KOPT-K1 (cell line): ENCODE measurements at regions not wholly inside any gene's neighbourhood (a gene's known extent, or its start where the extent isn't known, plus 50 kb on each side); places are given as distances from the start of the nearest gene placed in this dataset.

ENCODE experiments used
- H3K27ac ChIP-seq: fragments of 200-600 bp; sonication (generic); 2 replicates; pipeline ENCODE4 v1.5.1; 2016; ENCODE audit warnings: antibody characterized with exemption, mild to moderate bottlenecking, low read depth, low read length; ENCODE audit not compliant: poor library complexity, severe bottlenecking
- H3K36me3 ChIP-seq: fragments of 200-600 bp; sonication (generic); 2 replicates; pipeline ENCODE4 v1.5.1; 2017; ENCODE audit warnings: antibody characterized with exemption, mild to moderate bottlenecking, low read length, moderate library complexity; ENCODE audit not compliant: insufficient read depth
- H3K9me3 ChIP-seq: fragments of 200-600 bp; sonication (generic); 2 replicates; pipeline ENCODE4 v1.5.1; 2017; ENCODE audit warnings: antibody characterized with exemption, low read length, mild to moderate bottlenecking; ENCODE audit not compliant: insufficient read depth, poor library complexity, severe bottlenecking

GRCh38 chr5:160500786-160501779 lies 79.4 kb downstream of the PTTG1 start:
- Histone ChIP-seq H3K9me3 (no peaks in the 10 kb centered on the region), H3K27ac (no peak overlapping the region), H3K36me3 (no peaks in the 10 kb centered on the region)

- H3K27ac ChIP-seq = peak overlapping the region; percentile 89
- H3K9me3 ChIP-seq = no peaks in the 10 kb centered on the region
- no peaks in the 10 kb centered on the region for H3K36me3 ChIP-seq
These were observed 83.3 kb downstream of the PTTG1 start for GRCh38 chr5:160504906-160505305.

GRCh38 chr5:160506006-160507004 lies 84.7 kb downstream of the PTTG1 start:
- H3K36me3 ChIP-seq = no peaks in the 10 kb centered on the region
- peak overlapping the region; percentile 89 for H3K27ac ChIP-seq
- no peaks in the 10 kb centered on the region for H3K9me3 ChIP-seq

GRCh38 chr5:160507221-160507721 lies 85.6 kb downstream of the PTTG1 start:
- H3K27ac ChIP-seq = peak overlapping the region; percentile 89
- H3K9me3 ChIP-seq = no peaks in the 10 kb centered on the region
- H3K36me3 ChIP-seq = no peaks in the 10 kb centered on the region

GRCh38 chr5:160508780-160509361 lies 87.2 kb downstream of the PTTG1 start:
- Histone ChIP-seq H3K27ac (peak overlapping the region; percentile 89), H3K9me3 (no peaks in the 10 kb centered on the region), H3K36me3 (no peaks in the 10 kb centered on the region)

GRCh38 chr5:160511280-160511929 lies 89.8 kb downstream of the PTTG1 start:
- Histone ChIP-seq H3K27ac (no peak overlapping the region), H3K9me3 (no peaks in the 10 kb centered on the region), H3K36me3 (no peaks in the 10 kb centered on the region)
